IMR-90 (cell line): ENCODE measurements at regions not wholly inside any gene's neighbourhood (a gene's known extent, or its start where the extent isn't known, plus 50 kb on each side); places are given as distances from the start of the nearest gene placed in this dataset.

Experiments used
- BHLHE40 ChIP-seq: fragments of 150-350 bp; IDR thresholded peaks from 2 replicates; pipeline ENCODE4 v1.6.1; 2016; ENCODE audit warnings: mild to moderate bottlenecking, low read depth, low read length
- CEBPB ChIP-seq: IDR thresholded peaks from 2 replicates; pipeline ENCODE4 v1.6.1; 2012; ENCODE audit warnings: low read depth, low read length, improper control_type of control experiment
- CHD1 ChIP-seq: IDR thresholded peaks from 2 replicates; pipeline ENCODE4 v1.6.1; 2012; ENCODE audit warnings: low read depth, low read length, improper control_type of control experiment
- ELK1 ChIP-seq: fragments of 150-350 bp; IDR thresholded peaks from 2 replicates; pipeline ENCODE4 v1.6.1; 2016; ENCODE audit warnings: low read depth, mild to moderate bottlenecking, low read length, moderate library complexity, borderline replicate concordance
- MXI1 ChIP-seq: IDR thresholded peaks from 2 replicates; pipeline ENCODE4 v1.6.1; 2012; ENCODE audit warnings: low read depth, mild to moderate bottlenecking, low read length, moderate library complexity, borderline replicate concordance
- NFE2L2 ChIP-seq: fragments of 150-350 bp; IDR thresholded peaks from 2 replicates; pipeline ENCODE4 v1.6.1; 2016; ENCODE audit warnings: low read depth, mild to moderate bottlenecking, low read length
- POLR2A ChIP-seq: IDR thresholded peaks from 2 replicates; pipeline ENCODE4 v1.6.1; 2012; ENCODE audit warnings: mild to moderate bottlenecking, low read depth, low read length
- RAD21 ChIP-seq: IDR thresholded peaks from 2 replicates; pipeline ENCODE4 v1.6.1; 2012; ENCODE audit warnings: low read length, improper control_type of control experiment
- RCOR1 ChIP-seq: IDR thresholded peaks from 2 replicates; pipeline ENCODE4 v1.6.1; 2012; ENCODE audit warnings: mild to moderate bottlenecking, low read length, improper control_type of control experiment; ENCODE audit not compliant: insufficient replicate concordance
- RFX5 ChIP-seq: IDR thresholded peaks from 2 replicates; pipeline ENCODE4 v1.8.0; 2012; ENCODE audit warnings: low read depth, mild to moderate bottlenecking, low read length, moderate library complexity
- SMC3 ChIP-seq: fragments of 150-350 bp; IDR thresholded peaks from 2 replicates; pipeline ENCODE4 v1.6.1; 2016; ENCODE audit warnings: low read depth, mild to moderate bottlenecking, antibody characterized with exemption, low read length, moderate library complexity
- USF2 ChIP-seq: fragments of 150-350 bp; IDR thresholded peaks from 2 replicates; pipeline ENCODE4 v1.6.1; 2017; ENCODE audit warnings: mild to moderate bottlenecking, antibody characterized with exemption, low read length, low read depth
- TF ChIP-seq, protein P1 (sequence below): conservative IDR thresholded peaks from 2 replicates; pipeline ENCODE4 v1.5.1; 2012; ENCODE audit warnings: mild to moderate bottlenecking, low read depth, low read length, improper control_type of control experiment

DNA sequence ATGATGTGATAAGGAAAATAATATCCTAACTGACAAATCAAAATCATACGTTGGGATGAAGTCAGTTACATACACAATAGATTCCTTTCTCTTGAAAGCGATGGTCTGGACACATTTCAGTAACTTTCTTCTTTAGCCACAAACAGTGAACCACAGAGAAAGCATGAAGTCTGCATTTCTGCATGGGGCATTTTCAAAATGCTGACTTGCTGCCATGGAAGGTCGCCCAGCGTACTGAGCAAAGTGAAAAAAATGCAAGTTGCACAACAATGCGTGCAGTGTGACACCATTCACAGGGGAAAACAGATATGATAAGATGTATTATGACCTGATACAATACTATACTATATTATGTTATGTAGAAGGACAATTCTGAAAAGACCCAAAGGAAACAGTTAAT, 146.3 kb downstream of the SNX18 start:
- TF ChIP-seq, protein P1, sequence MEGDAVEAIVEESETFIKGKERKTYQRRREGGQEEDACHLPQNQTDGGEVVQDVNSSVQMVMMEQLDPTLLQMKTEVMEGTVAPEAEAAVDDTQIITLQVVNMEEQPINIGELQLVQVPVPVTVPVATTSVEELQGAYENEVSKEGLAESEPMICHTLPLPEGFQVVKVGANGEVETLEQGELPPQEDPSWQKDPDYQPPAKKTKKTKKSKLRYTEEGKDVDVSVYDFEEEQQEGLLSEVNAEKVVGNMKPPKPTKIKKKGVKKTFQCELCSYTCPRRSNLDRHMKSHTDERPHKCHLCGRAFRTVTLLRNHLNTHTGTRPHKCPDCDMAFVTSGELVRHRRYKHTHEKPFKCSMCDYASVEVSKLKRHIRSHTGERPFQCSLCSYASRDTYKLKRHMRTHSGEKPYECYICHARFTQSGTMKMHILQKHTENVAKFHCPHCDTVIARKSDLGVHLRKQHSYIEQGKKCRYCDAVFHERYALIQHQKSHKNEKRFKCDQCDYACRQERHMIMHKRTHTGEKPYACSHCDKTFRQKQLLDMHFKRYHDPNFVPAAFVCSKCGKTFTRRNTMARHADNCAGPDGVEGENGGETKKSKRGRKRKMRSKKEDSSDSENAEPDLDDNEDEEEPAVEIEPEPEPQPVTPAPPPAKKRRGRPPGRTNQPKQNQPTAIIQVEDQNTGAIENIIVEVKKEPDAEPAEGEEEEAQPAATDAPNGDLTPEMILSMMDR, result no peak
- no peak for TF ChIP-seq POLR2A
- no peak for TF ChIP-seq SMC3
- peak; percentile 100 for TF ChIP-seq CEBPB
- TF ChIP-seq RAD21, result no peak
- peak; percentile 99 for TF ChIP-seq BHLHE40
- TF ChIP-seq CHD1, result no peak
- TF ChIP-seq RFX5, result no peak
- TF ChIP-seq RCOR1, result peak; percentile 26
- peak; percentile 82 for TF ChIP-seq NFE2L2
- TF ChIP-seq MXI1, result no peak
- no peak for TF ChIP-seq ELK1
- TF ChIP-seq USF2, result no peak
